Tibial artery (tissue), 4 donors: ENCODE measurements at regions not wholly inside any gene's neighbourhood (a gene's known extent, or its start where the extent isn't known, plus 50 kb on each side); places are given as distances from the start of the nearest gene placed in this dataset.

ENCODE experiments used
- DNase-seq, 2 donors: peaks; one replicate each; pipeline ENCODE4 v3.0.0-alpha.2; 2019
- H3K27ac ChIP-seq, 2 donors: fragments of 200-600 bp; sonication (generic) in 1 of 2; 1 replicate in 1 of 2; 2 replicates in 1 of 2; pipeline ENCODE4 v1.5.1; 2018 to 2019; ENCODE audit warnings: mild to moderate bottlenecking in 1 of 2
- H3K27me3 ChIP-seq, 2 donors: fragments of 200-600 bp; sonication (generic) in 1 of 2; one replicate each; pipeline versions ENCODE4 v1.5.1 to v1.6.0; 2016 to 2019
- H3K36me3 ChIP-seq, 3 donors: fragments of 200-600 bp; sonication (generic) in 2 of 3; one replicate each; pipeline ENCODE4 v1.5.1; 2016 to 2019; ENCODE audit warnings: mild to moderate bottlenecking in 2 of 3
- H3K4me1 ChIP-seq, 4 donors: fragments of 200-600 bp; sonication (generic) in 2 of 4; 1 replicate in 3 of 4; 2 replicates in 1 of 4; pipeline ENCODE4 v1.5.1; 2016 to 2019
- H3K4me3 ChIP-seq, 2 donors: fragments of 200-600 bp; sonication (generic) in 1 of 2; 1 replicate in 1 of 2; 2 replicates in 1 of 2; pipeline ENCODE4 v1.5.1; 2018 to 2019; ENCODE audit warnings: mild to moderate bottlenecking in 2 of 2
- H3K9me3 ChIP-seq, 3 donors: fragments of 200-600 bp; sonication (generic) in 1 of 3; one replicate each; pipeline ENCODE4 v1.5.1; 2016 to 2019
- intact Hi-C: fragments of 100-400 bp; cut with DNase I; formaldehyde crosslinking; loops from one replicate; pipeline ENCODE4 v1.15.0; 2023; ENCODE audit warnings: low total_unique reads
- TF ChIP-seq, protein P1 (sequence below), 2 experiments: fragments of 200-600 bp in 1 of 2; fragments of 450-650 bp in 1 of 2; IDR thresholded peaks; one replicate each; pipeline ENCODE4 v1.5.1; 2017 to 2019; ENCODE audit warnings: antibody characterized with exemption in 2 of 2, mild to moderate bottlenecking in 1 of 2, moderate library complexity in 1 of 2

DNA sequence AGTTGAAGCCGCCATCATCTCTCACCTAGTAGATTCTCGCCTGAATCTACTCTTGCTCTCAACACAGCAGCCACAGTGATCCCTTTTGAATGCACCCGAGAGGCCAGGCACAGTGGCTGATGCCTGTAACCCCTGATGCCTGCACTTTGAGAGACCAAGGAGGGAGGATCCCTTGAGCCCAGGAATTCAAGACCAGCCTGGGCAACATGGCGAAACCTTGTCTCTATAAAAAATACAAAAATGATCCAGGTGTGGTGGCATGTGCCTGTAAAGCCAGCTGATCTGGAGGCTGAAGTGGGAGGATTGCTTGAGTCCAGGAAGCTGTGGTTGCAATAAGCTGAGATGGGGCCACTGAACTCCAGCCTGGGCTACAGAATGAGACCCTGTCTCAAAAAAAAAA is 60.3 kb upstream of the EML4 start:
- no peak for DNase-seq

DNA sequence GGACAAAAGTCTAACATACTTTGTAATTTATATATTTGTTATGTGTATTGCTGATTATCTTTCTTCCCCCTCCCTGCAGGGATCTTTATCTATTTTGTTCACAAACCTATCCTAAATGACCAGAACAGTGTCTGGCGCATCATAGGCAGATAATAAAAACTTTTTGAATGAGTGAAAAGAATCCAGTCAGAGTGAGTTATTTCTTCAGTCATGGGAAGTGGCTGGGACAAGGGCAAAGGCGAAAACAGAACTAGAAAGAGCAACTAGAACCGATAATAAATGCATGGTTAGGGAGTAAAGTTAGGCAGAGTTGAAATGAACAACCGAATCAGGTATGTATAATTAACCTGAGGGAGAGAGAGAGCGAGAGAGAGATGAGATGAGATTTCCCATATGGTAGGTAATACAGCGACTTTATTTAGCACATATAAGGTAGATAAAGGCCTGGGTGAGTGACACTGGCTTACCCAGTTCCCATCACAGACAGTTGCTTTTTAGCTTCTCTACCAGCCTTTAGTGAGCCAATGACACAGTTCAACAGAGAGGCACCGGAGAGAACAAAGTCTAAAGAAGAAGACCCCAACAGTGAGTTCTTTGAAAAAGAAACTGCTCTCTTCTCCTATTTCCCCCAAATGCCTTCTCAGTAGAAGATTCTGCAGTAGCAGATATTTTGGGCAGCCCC is 59.1 kb upstream of the EML4 start:
- Histone ChIP-seq H3K27ac (no peak overlapping the region), H3K36me3 (no peaks in the 10 kb centered on the region), H3K9me3 (no peaks in the 10 kb centered on the region), H3K4me1 (peaks cover 0 to 10% (median 4%) of the 10 kb centered on the region in 4 donors), H3K27me3 (no peaks in the 10 kb centered on the region), H3K4me3 (no peak overlapping the region)
- intact Hi-C loops, result no loop called here
- no peak for DNase-seq
- TF ChIP-seq, protein P1, sequence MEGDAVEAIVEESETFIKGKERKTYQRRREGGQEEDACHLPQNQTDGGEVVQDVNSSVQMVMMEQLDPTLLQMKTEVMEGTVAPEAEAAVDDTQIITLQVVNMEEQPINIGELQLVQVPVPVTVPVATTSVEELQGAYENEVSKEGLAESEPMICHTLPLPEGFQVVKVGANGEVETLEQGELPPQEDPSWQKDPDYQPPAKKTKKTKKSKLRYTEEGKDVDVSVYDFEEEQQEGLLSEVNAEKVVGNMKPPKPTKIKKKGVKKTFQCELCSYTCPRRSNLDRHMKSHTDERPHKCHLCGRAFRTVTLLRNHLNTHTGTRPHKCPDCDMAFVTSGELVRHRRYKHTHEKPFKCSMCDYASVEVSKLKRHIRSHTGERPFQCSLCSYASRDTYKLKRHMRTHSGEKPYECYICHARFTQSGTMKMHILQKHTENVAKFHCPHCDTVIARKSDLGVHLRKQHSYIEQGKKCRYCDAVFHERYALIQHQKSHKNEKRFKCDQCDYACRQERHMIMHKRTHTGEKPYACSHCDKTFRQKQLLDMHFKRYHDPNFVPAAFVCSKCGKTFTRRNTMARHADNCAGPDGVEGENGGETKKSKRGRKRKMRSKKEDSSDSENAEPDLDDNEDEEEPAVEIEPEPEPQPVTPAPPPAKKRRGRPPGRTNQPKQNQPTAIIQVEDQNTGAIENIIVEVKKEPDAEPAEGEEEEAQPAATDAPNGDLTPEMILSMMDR (IDR thresholded peaks at IDR 0.05), result no peak

More for the DNA sequence above, 60.3 kb upstream of the EML4 start:
- H3K36me3 ChIP-seq, result no peaks in the 10 kb centered on the region
- TF ChIP-seq, protein P1 (IDR thresholded peaks at IDR 0.05), result no peak
- no peaks in the 10 kb centered on the region for H3K9me3 ChIP-seq
- peaks cover 0 to 10% (median 4%) of the 10 kb centered on the region in 4 donors for H3K4me1 ChIP-seq
- H3K4me3 ChIP-seq, result no peak overlapping the region
- intact Hi-C loops, result no loop called here
- H3K27ac ChIP-seq, result no peak overlapping the region
- no peaks in the 10 kb centered on the region for H3K27me3 ChIP-seq

DNA sequence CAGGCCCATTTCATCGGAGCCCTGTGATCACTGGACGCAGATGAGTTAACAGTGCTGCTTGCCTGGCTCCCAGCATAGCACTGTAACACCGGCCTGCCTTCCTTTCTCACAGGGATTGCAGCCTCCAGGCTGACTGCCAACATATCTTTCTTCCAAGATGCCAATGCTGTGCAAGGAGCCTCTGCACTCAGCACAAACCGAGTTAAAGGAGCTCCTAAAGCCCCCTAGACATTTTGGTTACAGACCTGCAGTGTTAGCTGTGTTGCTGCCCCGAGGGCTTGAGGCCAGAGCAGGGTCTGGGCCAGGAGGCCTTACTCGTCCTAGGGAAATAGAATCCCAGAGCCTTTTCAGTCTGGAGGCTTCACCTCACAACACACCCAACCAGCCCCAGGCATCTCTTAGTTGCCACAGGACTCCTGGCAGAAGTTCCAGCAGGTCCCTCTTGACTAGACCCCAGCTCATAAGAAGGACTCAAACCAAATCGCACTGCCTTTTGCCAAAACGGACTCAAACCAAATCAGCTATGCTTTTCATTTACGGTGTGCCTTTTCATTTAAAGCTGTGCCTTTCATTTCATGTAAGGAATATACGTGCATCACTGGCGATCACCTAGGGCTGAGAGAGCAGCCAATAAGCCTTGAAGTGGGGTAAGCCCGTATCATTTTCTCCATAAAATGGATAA is 58.4 kb upstream of the EML4 start:
- Histone ChIP-seq H3K4me3 (no peak overlapping the region), H3K9me3 (no peaks in the 10 kb centered on the region), H3K4me1 (peaks cover 0 to 10% (median 4%) of the 10 kb centered on the region in 4 donors), H3K36me3 (no peaks in the 10 kb centered on the region), H3K27ac (no peak overlapping the region), H3K27me3 (no peaks in the 10 kb centered on the region)
- intact Hi-C loops, result no loop called here
- TF ChIP-seq, protein P1 (IDR thresholded peaks at IDR 0.05), result no peak
- DNase-seq, result no peak

DNA sequence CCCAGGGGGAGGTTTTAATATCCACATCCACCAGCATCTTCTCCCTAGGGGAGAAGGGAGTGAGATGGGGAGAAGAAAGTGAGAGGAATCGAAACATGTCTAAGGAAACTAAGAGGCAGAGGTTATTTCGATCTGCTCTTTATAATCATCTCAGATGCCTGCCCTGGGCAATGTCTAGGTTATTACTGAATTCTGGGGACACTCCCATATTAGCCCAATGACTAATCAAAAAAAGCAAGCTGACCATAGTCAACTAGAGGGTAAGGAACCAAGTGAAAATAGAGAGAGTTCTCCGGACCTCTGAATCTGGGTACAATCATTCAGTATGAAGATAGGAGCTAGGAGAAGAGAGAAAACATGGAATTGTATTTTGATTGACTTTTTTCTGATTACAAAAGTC is 56.7 kb upstream of the EML4 start:
- Histone ChIP-seq H3K4me3 (no peak overlapping the region), H3K36me3 (no peaks in the 10 kb centered on the region), H3K27me3 (no peaks in the 10 kb centered on the region), H3K9me3 (no peaks in the 10 kb centered on the region), H3K4me1 (peaks cover 0 to 24% (median 9%) of the 10 kb centered on the region in 4 donors), H3K27ac (no peak overlapping the region)
- DNase-seq, result no peak
- intact Hi-C loops, result no loop called here
- TF ChIP-seq, protein P1 (IDR thresholded peaks at IDR 0.05), result no peak

DNA sequence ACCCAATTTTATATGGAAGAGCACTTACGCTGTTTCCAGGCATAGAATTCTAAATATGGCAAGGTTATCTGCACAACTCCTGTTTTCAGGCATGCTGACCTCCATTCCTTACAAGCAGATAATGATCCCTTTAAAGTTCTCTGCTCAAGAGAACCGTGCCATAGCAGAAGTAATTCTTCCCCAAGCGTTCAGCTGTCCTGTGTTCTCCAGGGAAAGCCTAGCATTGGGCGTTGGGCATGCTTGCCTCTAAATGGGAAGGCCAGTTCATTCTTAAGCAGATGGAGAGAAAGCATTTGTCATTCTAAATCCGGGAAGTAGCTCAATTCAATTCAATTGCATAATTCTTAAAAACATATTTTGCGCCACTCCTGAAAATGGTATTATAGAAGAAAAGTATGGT is 55.7 kb upstream of the EML4 start:
- TF ChIP-seq, protein P1 (IDR thresholded peaks at IDR 0.05), result no peak
- H3K36me3 ChIP-seq, result no peaks in the 10 kb centered on the region
- H3K4me1 ChIP-seq, result peaks cover 0 to 34% (median 14%) of the 10 kb centered on the region in 4 donors
- H3K9me3 ChIP-seq, result no peaks in the 10 kb centered on the region
- H3K27ac ChIP-seq, result no peak overlapping the region
- H3K4me3 ChIP-seq, result no peak overlapping the region
- no peaks in the 10 kb centered on the region for H3K27me3 ChIP-seq
- intact Hi-C loops, result no loop called here
- no peak for DNase-seq
